HG03469 (cell line): ENCODE measurements at regions not wholly inside any gene's neighbourhood (a gene's known extent, or its start where the extent isn't known, plus 50 kb on each side); places are given as distances from the start of the nearest gene placed in this dataset.
"Not testable (repeated sequence)": the region's sequence is repeated elsewhere in the genome, so short reads cannot be mapped to it uniquely, and the experiment has no call there.

Experiments
- ATAC-seq: cut with Tn5 transposase; IDR thresholded peaks from one replicate; pipeline ENCODE4 v1.9.1; 2021; ENCODE audit warnings: mild to moderate bottlenecking, moderate library complexity, moderate number of reproducible peaks; ENCODE audit not compliant: unreplicated experiment

DNA sequence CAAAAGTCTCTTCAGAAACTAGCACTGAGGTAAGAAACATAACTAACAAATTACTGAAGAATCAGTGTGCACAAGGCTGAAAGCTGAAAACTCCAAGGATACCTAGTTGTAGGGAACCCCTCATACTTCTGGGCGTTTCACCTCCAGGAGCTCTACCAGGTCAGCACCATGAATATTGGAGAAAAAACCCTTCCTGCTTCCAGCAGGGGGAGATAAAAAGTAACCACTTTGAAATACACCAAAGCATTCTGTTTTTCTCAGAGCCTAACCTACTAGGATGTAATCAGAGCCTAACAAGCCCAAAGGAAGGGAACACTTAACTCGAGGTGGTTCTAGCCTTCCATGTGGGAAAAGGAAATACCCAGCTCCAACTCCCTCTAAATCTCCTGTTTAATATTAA, 175.8 kb upstream of the MME start:
- no peak for ATAC-seq

DNA sequence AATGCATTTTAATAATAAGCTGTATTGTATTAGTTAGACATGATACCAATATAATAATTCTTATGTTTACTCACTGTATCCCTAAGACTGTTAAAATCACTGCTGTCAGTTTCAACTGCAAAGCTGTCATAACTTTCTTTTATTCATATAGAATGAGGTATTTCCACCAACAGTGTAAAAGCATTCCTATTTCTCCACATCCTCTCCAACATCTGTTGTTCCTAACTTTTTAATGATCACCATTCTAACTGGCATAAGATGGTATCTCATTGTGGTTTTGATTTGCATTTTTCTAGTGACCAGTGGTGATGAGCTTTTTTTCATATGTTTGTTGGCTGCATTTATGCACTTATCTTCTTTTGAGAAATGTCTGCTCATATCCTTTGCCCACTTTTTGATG, 177.6 kb upstream of the MME start:
- not testable (repeated sequence) for ATAC-seq

DNA sequence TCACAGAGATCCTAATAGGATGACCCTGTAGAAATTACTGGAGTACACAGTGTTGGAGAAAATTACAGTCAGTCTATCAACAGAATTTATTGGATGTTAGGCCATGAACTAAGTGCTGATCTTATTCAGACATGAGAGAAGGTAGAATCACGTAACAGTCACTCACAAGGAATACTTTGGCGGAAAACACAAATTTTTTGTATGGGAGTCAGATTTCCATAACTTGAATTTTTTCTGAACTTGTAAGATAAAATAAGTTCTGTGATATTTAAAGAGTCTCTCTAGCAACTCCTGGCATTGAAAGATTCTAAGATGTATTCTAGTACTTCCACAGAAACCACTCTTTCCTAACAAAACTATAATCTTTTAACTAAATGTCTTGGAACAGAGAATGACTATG, 178.8 kb upstream of the MME start:
- ATAC-seq = no peak

DNA sequence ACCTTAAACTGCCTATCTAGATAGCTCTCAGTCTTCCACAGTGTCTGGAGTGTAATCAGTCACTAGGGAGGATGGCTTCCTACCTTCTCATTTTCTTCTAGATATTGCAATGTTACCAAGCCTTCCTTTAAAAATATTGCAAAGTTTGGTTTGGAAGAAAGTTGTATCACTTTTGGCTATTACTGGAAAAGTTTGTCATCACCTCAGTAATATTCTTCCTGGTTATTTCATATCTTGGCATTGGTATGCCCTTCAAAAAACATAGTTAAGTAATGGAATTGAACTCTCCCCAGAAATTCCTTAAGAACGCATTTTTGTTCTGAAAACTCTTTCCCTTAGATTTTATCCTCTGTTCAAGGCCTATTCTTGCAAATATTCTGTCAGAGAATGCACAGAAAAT, 179.3 kb upstream of the MME start:
- ATAC-seq = no peak

DNA sequence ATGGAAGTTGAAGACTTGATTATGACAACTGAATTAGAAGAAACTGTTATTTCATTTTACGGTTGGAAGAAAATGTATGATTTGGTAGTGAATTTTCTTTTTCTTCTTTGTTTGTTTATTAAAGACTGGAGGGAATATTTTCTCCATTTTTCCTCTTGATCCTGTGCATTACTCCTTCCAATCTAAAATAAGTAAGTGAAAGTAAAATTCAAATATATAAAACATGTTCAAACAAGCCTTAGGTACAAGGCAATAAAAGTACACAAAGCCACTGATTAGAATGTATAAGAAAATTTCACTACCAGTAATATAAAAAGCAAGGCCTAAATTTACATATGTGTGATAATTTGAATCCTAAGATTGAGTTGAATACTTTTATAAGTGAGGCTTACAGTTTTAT, 181.2 kb upstream of the MME start:
- ATAC-seq = no peak

DNA sequence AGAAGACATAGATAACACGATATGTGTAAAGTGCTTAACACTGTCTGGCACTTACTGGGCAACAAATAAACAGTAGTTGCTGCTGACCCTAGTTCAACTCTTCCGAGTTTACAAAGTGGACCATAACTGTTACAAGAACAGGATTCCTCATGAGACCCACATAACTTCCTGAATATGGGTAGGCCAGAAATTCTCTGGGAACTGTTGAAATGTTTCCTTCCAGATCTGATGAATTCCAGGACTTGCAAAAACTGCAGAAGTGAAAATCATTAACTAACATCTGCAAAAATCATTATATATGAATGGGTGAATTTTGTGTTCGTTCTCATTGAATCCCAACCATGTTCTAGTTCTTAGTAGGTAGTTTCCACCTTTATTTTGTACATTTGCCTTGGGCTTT, 181.7 kb upstream of the MME start:
- no peak for ATAC-seq

DNA sequence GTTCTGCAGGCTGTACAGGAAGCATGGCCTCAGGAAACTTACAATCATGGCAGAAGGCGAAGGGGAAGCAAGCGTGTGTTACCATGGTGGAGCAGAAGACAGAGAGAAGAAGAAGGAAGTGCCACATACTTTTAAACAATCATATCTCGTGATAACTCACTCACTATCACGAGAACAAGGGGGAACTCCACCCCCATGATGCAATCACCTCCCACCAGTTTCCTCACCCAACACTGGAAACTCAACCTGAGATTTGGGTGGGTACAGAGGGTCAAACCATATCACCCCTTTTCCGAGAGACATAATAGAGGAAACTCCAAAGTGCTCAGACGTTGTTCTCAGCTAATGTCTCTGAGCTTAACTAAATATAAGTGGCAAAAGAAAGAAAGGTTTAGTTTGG, 186.3 kb upstream of the MME start:
- no peak for ATAC-seq

DNA sequence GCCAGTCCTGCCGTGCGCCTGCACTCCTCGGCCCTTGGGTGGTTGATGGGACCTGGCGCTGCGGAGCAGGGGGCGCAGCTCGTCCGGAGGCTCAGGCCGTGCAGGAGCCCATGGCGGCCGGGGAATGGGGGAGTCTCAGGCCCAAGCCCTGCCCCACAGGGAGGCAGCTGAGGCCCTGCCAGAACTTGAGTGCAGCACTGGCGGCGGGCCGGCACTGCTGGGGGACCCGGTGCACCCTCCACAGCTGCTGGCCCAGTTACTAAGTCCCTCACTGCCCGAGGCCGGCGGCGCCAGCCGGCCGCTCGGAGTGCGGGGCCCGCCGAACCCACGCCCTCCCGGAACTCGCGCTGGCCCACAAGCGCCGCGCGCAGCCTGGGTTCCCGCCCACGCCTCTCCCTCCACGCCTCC, 190.9 kb upstream of the MME start:
- no peak for ATAC-seq

DNA sequence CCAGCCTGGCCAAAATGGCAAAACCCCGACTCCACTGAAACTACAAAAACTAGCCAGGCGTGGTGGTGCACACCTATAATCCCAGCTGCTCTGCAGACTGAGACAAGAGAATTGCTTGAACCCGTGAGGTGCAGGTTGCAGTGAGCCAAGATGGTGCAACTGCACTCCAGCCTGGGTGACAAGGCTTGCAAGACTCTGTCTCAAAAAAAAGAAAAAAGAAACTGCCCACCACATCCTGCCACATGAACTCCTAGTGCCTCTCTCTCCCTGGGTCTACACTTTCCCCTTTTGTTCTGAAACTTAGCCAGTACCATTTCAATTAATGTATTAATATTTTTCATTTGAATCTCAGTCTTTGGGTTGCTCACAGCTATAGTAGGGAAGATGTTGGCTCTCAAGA, 192.2 kb upstream of the MME start:
- no peak for ATAC-seq

DNA sequence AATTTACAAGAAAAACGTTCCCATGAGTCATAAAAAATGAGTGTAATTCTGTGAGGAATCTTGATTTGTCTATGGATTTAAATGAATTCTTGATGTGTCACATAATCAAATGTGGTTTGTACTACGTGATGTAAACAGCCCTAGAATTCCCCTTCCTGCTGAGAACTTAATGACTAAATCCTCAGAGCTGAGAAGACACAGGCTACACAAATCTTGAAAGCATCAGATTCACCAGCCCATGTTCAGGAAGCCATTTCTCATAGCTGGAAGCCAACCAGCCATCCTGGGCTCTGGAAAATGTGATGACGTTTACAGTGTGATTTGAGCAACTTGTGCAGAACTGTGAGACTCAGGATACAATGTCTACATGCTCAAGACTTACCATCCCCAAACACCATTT, 193.7 kb upstream of the MME start:
- no peak for ATAC-seq

DNA sequence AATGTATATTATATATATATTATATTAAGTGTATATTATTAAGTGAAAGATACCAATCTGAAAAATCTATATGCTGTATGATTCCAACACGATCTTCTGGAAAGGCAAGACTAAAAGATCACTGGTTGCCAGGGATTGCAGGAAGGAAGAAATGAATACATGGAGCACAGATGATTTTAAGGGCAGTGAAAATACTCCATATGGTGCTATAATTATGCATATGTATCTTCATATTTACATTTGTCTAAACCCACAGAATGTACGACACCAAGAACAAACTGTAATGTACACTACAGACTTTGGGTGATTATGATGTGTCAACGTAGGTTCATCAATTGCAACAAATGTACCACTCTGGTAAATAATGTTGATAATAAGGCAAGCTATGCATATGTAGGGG, 194.7 kb upstream of the MME start:
- ATAC-seq = no peak

DNA sequence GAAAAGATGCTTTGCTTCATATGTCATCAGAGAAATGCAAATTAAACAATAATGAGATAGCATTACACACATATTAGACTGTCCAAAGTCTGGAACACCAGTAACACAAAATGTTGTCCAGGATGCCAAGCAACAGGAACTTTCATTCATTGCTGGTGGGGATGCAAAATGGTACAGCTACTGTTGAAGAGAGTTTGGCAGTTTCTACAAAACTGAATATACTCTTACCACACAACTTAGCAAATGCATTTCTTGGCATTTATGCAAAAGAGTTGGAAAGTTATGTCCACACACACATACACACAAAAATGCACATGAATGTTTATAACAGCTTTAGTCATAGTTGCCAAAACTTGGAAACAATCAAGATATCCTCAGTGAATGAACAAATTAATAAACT, 195.2 kb upstream of the MME start:
- no peak for ATAC-seq

DNA sequence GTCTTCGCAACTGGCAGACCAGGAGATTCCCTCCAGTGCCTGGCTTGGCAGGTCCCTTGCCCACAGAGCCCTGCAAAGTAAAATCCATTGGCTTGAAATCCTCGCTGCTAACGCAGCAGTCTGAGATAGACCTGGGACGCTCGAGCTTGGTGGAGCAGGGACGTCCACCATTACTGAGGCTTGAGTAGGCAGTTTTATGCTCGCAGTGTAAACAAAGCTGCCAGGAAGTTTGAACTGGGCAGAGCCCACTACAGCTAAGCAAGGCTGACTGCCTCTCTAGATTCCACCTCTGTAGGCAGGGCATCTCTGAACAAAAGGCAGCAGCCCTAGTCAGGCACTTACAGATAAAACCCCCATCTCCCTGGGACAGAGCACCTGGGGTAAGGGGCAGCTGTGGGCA, 205.0 kb upstream of the MME start:
- ATAC-seq = no peak

DNA sequence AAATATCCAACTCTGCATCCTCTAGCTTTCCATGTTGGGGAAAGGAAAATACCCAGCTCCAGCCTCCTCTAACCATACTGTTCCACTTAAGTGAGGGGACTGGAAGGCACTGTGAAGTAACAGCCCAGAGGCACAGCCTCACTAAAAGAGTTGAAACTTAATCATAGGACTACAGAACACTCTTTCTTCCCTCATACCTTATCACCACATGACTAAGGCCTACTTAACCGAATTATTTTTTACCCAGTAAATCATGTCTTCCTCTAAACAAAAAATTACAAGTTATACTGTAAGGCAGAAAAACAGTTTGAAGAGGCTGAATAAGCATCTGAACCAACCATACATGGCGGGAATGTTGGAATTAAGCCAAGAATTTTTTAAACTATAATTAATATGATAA, 207.4 kb upstream of the MME start:
- no peak for ATAC-seq

DNA sequence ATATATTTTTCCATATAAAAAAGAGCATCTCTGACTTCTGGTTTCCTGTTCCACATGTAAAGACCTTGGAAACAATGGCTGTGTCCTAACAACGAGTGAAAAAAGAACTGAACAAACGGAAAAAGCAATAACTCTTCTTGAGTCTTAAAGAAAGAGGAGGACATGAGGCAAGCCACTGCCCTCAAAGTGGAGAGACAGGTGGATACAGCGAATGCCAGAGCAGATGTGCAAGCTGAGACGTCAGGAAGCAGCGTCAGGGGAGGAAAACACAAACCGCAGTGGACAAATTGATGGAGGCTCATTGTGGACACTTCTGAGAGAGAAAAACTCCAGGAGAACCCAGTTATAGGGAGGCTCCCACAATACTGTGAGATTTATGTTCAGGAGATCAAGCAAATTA, 208.0 kb upstream of the MME start:
- no peak for ATAC-seq

DNA sequence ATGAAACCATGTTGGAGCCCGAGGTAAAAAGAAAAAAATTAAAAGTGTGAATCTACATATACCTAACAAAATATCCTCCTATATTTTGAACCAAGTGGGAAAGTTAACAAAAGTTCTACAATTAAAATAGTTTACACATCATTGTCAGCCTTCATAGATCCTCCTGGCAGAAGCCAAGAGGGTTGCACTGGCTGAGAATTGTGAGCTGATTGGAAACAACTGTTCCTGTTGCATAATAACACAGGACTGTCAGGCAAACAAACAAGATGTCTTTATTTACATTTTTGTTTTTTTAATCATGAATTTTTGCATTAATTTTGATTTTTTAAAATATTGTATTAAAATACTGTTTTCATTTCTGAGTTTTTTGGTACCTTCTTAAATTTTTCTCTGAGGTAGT, 215.2 kb upstream of the MME start:
- no peak for ATAC-seq

DNA sequence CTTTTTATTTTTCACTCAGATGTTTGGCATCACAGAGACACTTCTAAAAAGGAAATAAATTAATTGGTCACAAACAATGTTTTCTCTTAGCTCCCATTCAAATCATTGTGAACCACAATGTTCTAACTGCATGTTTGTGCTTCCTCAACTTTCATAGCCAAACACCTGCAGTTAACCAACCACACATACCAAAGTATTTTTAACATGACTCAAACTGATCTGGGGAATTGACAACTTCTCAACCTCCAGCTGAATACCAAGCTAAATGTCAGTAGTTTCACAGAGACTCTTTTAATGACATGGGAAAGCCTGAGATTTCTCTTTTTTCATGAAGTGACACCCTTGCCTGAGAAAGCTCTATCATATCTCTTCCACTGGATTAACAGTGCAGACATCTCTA, 217.9 kb upstream of the MME start:
- no peak for ATAC-seq

DNA sequence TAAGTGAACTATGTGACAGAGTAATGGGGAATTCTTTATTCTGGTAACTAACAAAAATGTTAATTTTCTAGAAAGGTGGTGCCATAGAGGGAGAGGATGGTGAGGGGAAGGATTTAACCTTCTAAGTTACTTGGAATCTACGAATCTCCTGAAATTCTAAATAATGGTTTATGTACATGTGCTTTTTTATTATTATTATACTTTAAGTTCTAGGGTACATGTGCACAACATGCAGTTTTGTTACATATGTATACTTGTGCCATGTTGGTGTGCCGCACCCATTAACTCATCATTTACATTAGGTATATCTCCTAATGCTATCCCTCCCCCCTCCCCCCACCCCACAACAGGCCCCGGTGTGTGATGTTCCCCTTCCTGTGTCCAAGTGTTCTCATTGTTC, 227.1 kb upstream of the MME start:
- not testable (repeated sequence) for ATAC-seq

DNA sequence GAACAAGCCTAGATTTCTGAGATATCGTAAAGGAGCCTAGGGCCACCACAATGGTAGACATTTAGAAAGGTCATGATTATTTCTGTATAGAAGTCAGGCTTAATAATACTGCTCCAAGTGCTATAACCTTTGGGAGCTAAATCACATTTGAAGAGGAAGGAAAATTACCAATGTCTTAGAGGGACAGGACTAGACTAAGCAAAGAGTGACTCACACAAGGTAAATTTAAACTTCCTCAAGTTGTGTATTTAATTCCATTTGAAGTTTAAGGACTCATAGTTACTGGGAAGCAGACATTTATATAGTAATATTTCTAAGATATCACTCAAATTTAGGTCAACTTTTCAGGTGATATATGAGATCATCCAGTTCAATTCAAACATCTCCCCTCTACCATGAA, 227.6 kb upstream of the MME start:
- ATAC-seq = no peak

DNA sequence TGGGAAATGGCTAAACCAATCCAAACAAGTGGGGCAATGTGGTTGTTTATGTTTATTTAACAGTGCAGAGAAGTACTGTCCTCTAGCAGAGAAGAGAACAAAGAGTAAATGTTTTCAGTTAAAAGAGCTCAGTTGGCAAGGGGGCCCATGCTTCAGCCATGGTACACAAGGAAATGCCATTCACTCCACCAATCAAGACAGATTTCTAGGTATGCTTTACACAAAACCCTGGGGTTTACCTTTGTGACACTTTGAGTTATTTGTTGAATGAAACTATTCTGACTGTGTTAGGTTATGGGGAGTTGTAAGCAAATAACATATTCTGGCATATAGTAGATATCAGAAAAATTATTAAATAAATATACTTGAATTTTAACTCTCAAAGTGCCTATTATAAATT, 228.5 kb upstream of the MME start:
- ATAC-seq = no peak

DNA sequence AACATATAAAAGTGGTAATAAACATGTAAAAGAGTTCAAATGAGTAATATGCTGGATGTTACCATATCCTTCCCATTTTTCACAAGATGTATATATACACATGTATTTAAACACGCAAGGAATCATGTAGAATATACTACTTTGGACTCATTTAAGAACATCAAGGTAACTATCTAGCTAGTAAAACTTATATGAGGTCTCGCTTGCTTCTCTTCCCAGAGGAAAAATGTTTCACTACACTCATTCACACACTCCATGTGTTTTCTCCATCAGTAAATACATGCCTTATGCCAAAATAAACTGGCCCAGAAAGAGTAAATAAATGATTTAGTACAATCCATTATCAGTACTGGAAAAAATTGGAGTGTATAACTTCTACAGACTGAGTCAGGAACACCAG, 229.2 kb upstream of the MME start:
- no peak for ATAC-seq

DNA sequence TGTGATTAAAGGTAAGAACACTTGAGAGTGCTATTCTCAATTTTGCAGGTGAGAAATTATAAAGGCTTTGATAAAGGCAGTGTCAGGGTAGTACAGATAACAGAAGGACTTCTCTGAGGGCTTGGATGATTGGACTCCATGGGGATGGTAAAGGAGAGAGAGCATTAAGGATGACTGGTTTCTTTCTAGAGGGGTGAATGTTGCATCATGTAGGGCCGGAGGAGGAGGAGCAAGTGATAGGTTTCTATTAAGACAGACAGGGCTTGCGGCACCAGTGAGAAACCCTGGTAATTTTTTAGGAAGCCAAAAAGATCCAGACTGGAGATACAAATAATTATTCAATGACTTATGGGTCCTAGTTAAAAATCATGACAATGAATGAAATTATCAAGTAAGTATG, 230.7 kb upstream of the MME start:
- no peak for ATAC-seq

DNA sequence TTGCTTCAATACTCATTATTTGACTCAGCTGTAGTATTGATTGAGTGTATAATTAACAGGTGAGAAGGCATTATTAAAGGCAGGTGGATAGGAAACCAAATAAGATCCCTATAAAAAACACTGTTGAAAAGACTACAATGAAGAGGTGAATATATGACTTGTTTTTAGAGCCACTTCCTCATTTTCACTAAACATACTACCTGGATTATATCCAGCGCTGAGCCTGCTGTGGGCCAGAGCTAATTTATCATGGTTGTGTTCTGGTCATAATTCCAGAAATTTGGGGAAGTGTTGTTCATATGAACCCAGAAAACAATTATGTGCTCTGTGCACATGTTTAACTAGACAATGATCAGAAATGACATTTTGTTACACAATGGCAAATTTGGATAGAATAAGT, 235.3 kb upstream of the MME start:
- no peak for ATAC-seq

DNA sequence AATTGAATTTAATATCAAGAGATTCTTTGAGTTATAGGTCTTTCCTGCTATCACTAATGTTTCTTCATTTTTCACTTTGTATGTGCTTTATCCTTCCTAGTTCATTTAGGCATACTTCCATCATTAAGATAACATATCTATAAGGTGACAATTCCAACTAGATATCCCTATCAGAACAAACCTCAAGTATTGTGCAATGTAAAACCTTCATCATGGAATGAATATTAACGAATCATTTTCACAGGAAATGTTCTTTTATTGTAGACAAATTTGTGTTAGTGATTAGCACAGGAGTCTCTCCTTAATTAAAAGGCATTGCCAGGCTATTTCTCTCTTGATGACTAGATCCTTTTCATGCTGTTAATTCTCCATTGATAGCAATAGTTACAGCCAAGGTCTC, 236.5 kb upstream of the MME start:
- ATAC-seq = no peak
